Neural progenitor cell (in vitro differentiated cells): ENCODE measurements at regions not wholly inside any gene's neighbourhood (a gene's known extent, or its start where the extent isn't known, plus 50 kb on each side); places are given as distances from the start of the nearest gene placed in this dataset.

Source experiments
- DNase-seq: peaks from one replicate; pipeline ENCODE4 v3.0.0-alpha.2; 2016; ENCODE audit warnings: low spot score
- H2AFZ ChIP-seq: fragments of 200-600 bp; sonication (generic); replicated peaks from 2 replicates; pipeline ENCODE4 v1.6.1; 2016; ENCODE audit warnings: antibody characterized with exemption
- H3F3A ChIP-seq: fragments of 200-600 bp; sonication (generic); 2 replicates; pipeline ENCODE4 v1.6.1; 2016; ENCODE audit warnings: antibody characterized with exemption, low read depth
- H3K27ac ChIP-seq: fragments of 200-600 bp; sonication (generic); 2 replicates; pipeline ENCODE4 v1.5.1; 2016; ENCODE audit warnings: mild to moderate bottlenecking
- H3K27me3 ChIP-seq: fragments of 200-600 bp; sonication (generic); 2 replicates; pipeline ENCODE4 v1.6.1; 2016; ENCODE audit warnings: mild to moderate bottlenecking, moderate library complexity
- H3K36me3 ChIP-seq: fragments of 200-600 bp; sonication (generic); 2 replicates; pipeline ENCODE4 v1.5.1; 2016
- H3K4me1 ChIP-seq: fragments of 200-600 bp; sonication (generic); 2 replicates; pipeline ENCODE4 v1.6.1; 2016; ENCODE audit warnings: mixed run types
- H3K4me2 ChIP-seq: fragments of 200-600 bp; sonication (generic); 2 replicates; pipeline ENCODE4 v1.6.1; 2016
- H3K4me3 ChIP-seq: fragments of 200-600 bp; sonication (generic); 2 replicates; pipeline ENCODE4 v1.5.1; 2016
- H3K79me2 ChIP-seq: fragments of 200-600 bp; sonication (generic); 2 replicates; pipeline ENCODE4 v1.6.1; 2016; ENCODE audit warnings: low read depth
- H3K9ac ChIP-seq: fragments of 200-600 bp; sonication (generic); 2 replicates; pipeline ENCODE4 v1.6.1; 2016
- H3K9me3 ChIP-seq: fragments of 200-600 bp; sonication (generic); 2 replicates; pipeline ENCODE4 v1.5.1; 2016; ENCODE audit warnings: low read depth
- H4K20me1 ChIP-seq: fragments of 200-600 bp; sonication (generic); 2 replicates; pipeline ENCODE4 v1.6.1; 2016; ENCODE audit warnings: low read depth
- H3K27ac Mint-ChIP-seq: 3 replicates; pipeline ENCODE4 v1.8.0; 2021; ENCODE audit warnings: mixed read lengths
- H3K27me3 Mint-ChIP-seq: 2 replicates; pipeline ENCODE4 v1.8.0; 2022; ENCODE audit warnings: low read depth, mild to moderate bottlenecking, inconsistent platforms, moderate library complexity, mixed read lengths; ENCODE audit not compliant: insufficient read depth
- H3K36me3 Mint-ChIP-seq: 3 replicates; pipeline ENCODE4 v1.8.0; 2021; ENCODE audit warnings: mixed read lengths
- H3K4me1 Mint-ChIP-seq: 3 replicates; pipeline ENCODE4 v1.8.0; 2021; ENCODE audit warnings: mixed read lengths
- H3K4me3 Mint-ChIP-seq: 3 replicates; pipeline ENCODE4 v1.8.0; 2021; ENCODE audit warnings: mild to moderate bottlenecking, moderate library complexity, mixed read lengths
- H3K9me3 Mint-ChIP-seq: 3 replicates; pipeline ENCODE4 v1.8.0; 2020; ENCODE audit warnings: mixed read lengths
- CTCF ChIP-seq: fragments of 200-600 bp; sonication (generic); IDR thresholded peaks from 2 replicates; pipeline ENCODE4 v1.5.1; 2017; ENCODE audit warnings: antibody characterized with exemption, mild to moderate bottlenecking
- EZH2 ChIP-seq: fragments of 200-600 bp; sonication (generic); IDR thresholded peaks from 2 replicates; pipeline ENCODE4 v1.6.1; 2017; ENCODE audit warnings: antibody characterized with exemption, mild to moderate bottlenecking, moderate library complexity
- EZH2phosphoT487 ChIP-seq: fragments of 200-600 bp; sonication (generic); IDR thresholded peaks from 2 replicates; pipeline ENCODE4 v1.6.1; 2017; ENCODE audit warnings: antibody characterized with exemption

GRCh38 chr4:57418133-57418532, 307.9 kb upstream of the IGFBP7 start:
- peaks cover 4% of the 10 kb centered on the region for H3K27me3 Mint-ChIP-seq
- H3K4me3 Mint-ChIP-seq: no peak overlapping the region
- H3K79me2 ChIP-seq: no peaks in the 10 kb centered on the region
- no peak overlapping the region for H3K27ac ChIP-seq
- H3K4me3 ChIP-seq: no peak overlapping the region
- no peaks in the 10 kb centered on the region for H3K9me3 ChIP-seq
- DNase-seq: no peak
- H3K36me3 Mint-ChIP-seq: peaks cover 12% of the 10 kb centered on the region
- peaks cover 4% of the 10 kb centered on the region for H3K4me1 Mint-ChIP-seq
- no peaks in the 10 kb centered on the region for H3F3A ChIP-seq
- H4K20me1 ChIP-seq: no peaks in the 10 kb centered on the region
- H2AFZ ChIP-seq: no peak overlapping the region
- H3K36me3 ChIP-seq: no peaks in the 10 kb centered on the region
- no peak overlapping the region for H3K27ac Mint-ChIP-seq
- H3K9ac ChIP-seq: no peak overlapping the region
- peaks cover 29% of the 10 kb centered on the region for H3K9me3 Mint-ChIP-seq
- H3K27me3 ChIP-seq: no peaks in the 10 kb centered on the region
- no peak for TF ChIP-seq EZH2phosphoT487
- no peak for TF ChIP-seq EZH2
- no peak for TF ChIP-seq CTCF
- H3K4me1 ChIP-seq: peaks cover 9% of the 10 kb centered on the region
- no peak overlapping the region for H3K4me2 ChIP-seq

- no peaks in the 10 kb centered on the region for H3K9me3 Mint-ChIP-seq
- TF ChIP-seq EZH2 (no peak), CTCF (no peak), EZH2phosphoT487 (no peak)
- Histone ChIP-seq H3K36me3 (no peaks in the 10 kb centered on the region), H3K4me3 (no peak overlapping the region), H3K79me2 (no peaks in the 10 kb centered on the region), H3K9me3 (no peaks in the 10 kb centered on the region), H3F3A (no peaks in the 10 kb centered on the region), H3K27me3 (no peaks in the 10 kb centered on the region), H3K27ac (no peak overlapping the region), H4K20me1 (no peaks in the 10 kb centered on the region), H2AFZ (no peak overlapping the region), H3K9ac (no peak overlapping the region), H3K4me2 (no peak overlapping the region), H3K4me1 (peaks cover 18% of the 10 kb centered on the region)
- H3K4me1 Mint-ChIP-seq: no peaks in the 10 kb centered on the region
- peaks cover 2% of the 10 kb centered on the region for H3K27me3 Mint-ChIP-seq
- no peak overlapping the region for H3K27ac Mint-ChIP-seq
- DNase-seq: no peak
- no peak overlapping the region for H3K4me3 Mint-ChIP-seq
- no peaks in the 10 kb centered on the region for H3K36me3 Mint-ChIP-seq
Measured at GRCh38 chr4:57412259-57413054, 302.3 kb upstream of the IGFBP7 start.

GRCh38 chr4:57410331-57411052, 300.3 kb upstream of the IGFBP7 start:
- Histone ChIP-seq H3K27ac (no peak overlapping the region), H3K4me2 (peak overlapping the region; percentile 11), H4K20me1 (no peaks in the 10 kb centered on the region), H3K9me3 (no peaks in the 10 kb centered on the region), H3K27me3 (no peaks in the 10 kb centered on the region), H3K4me1 (peaks cover 16% of the 10 kb centered on the region), H3K36me3 (no peaks in the 10 kb centered on the region), H3F3A (no peaks in the 10 kb centered on the region), H3K4me3 (no peak overlapping the region), H3K79me2 (no peaks in the 10 kb centered on the region), H2AFZ (no peak overlapping the region), H3K9ac (no peak overlapping the region)
- H3K36me3 Mint-ChIP-seq: no peaks in the 10 kb centered on the region
- H3K4me3 Mint-ChIP-seq: no peak overlapping the region
- no peaks in the 10 kb centered on the region for H3K4me1 Mint-ChIP-seq
- no peak overlapping the region for H3K27ac Mint-ChIP-seq
- H3K9me3 Mint-ChIP-seq: no peaks in the 10 kb centered on the region
- TF ChIP-seq EZH2 (no peak), EZH2phosphoT487 (no peak), CTCF (no peak)
- H3K27me3 Mint-ChIP-seq: no peaks in the 10 kb centered on the region
- peak; percentile 39 for DNase-seq
